GM23338 (cell line): ENCODE measurements at regions not wholly inside any gene's neighbourhood (a gene's known extent, or its start where the extent isn't known, plus 50 kb on each side); places are given as distances from the start of the nearest gene placed in this dataset.

Experiments
- ATAC-seq: fragments of 200-7000 bp; cut with Tn5 transposase; 3 replicates; pipeline ENCODE4 v1.9.1; 2020
- DNase-seq: peaks from one replicate; pipeline ENCODE4 v3.0.0-alpha.2; 2015; ENCODE audit warnings: low spot score
- H2AFZ ChIP-seq: fragments of 200-600 bp; sonication (generic); 2 replicates; pipeline ENCODE4 v1.8.0; 2016; ENCODE audit warnings: antibody characterized with exemption, mild to moderate bottlenecking, moderate library complexity
- H3F3A ChIP-seq: fragments of 200-600 bp; sonication (generic); replicated peaks from 2 replicates; pipeline ENCODE4 v1.8.0; 2017; ENCODE audit warnings: antibody characterized with exemption, mixed run types, low read depth
- H3K27ac ChIP-seq: fragments of 200-600 bp; sonication (generic); 2 replicates; pipeline ENCODE4 v1.6.1; 2016; ENCODE audit warnings: low read depth
- H3K27me3 ChIP-seq: fragments of 200-600 bp; sonication (generic); 2 replicates; pipeline ENCODE4 v1.8.0; 2016; ENCODE audit warnings: mild to moderate bottlenecking, mixed run types, moderate library complexity; ENCODE audit not compliant: insufficient read depth
- H3K36me3 ChIP-seq: fragments of 200-600 bp; sonication (generic); 2 replicates; pipeline ENCODE4 v1.8.0; 2016; ENCODE audit warnings: mild to moderate bottlenecking; ENCODE audit not compliant: insufficient read depth
- H3K4me1 ChIP-seq: fragments of 200-600 bp; sonication (generic); 2 replicates; pipeline ENCODE4 v1.8.0; 2016; ENCODE audit warnings: mild to moderate bottlenecking, moderate library complexity; ENCODE audit not compliant: insufficient read depth
- H3K4me2 ChIP-seq: fragments of 200-600 bp; sonication (generic); 2 replicates; pipeline ENCODE4 v1.7.1; 2017; ENCODE audit warnings: mixed run types
- H3K4me3 ChIP-seq: fragments of 200-600 bp; sonication (generic); 2 replicates; pipeline ENCODE4 v1.6.1; 2016; ENCODE audit warnings: mixed run types
- H3K79me2 ChIP-seq: fragments of 200-600 bp; sonication (generic); replicated peaks from 2 replicates; pipeline ENCODE4 v1.8.0; 2017; ENCODE audit warnings: mild to moderate bottlenecking; ENCODE audit not compliant: insufficient read depth
- H3K9me2 ChIP-seq: fragments of 200-600 bp; sonication (generic); 2 replicates; pipeline ENCODE4 v1.8.0; 2017; ENCODE audit not compliant: insufficient read depth
- H4K20me1 ChIP-seq: fragments of 200-600 bp; sonication (generic); replicated peaks from 2 replicates; pipeline ENCODE4 v1.8.0; 2017; ENCODE audit warnings: mild to moderate bottlenecking; ENCODE audit not compliant: insufficient read depth
- H3K27ac Mint-ChIP-seq: 2 replicates; pipeline ENCODE4 v1.8.0; 2020; ENCODE audit warnings: inconsistent platforms, mild to moderate bottlenecking, moderate library complexity, mixed read lengths
- H3K27me3 Mint-ChIP-seq: 3 replicates; pipeline ENCODE4 v1.8.0; 2022; ENCODE audit warnings: low read depth, mild to moderate bottlenecking, moderate library complexity, mixed read lengths, inconsistent platforms; ENCODE audit not compliant: insufficient read depth, poor library complexity
- H3K36me3 Mint-ChIP-seq: 3 replicates; pipeline ENCODE4 v1.8.0; 2021; ENCODE audit warnings: low read depth, mild to moderate bottlenecking, inconsistent platforms, moderate library complexity, mixed read lengths
- H3K4me1 Mint-ChIP-seq: 3 replicates; pipeline ENCODE4 v1.8.0; 2020; ENCODE audit warnings: mild to moderate bottlenecking, inconsistent platforms, mixed read lengths
- H3K4me3 Mint-ChIP-seq: 3 replicates; pipeline ENCODE4 v1.8.0; 2021; ENCODE audit warnings: moderate library complexity, mild to moderate bottlenecking, inconsistent platforms, mixed read lengths
- H3K9me3 Mint-ChIP-seq: 3 replicates; pipeline ENCODE4 v1.8.0; 2020; ENCODE audit warnings: moderate library complexity, mild to moderate bottlenecking, inconsistent platforms, mixed read lengths
- CREB1 ChIP-seq: fragments of 250-450 bp; sonication (Bioruptor Pico); IDR thresholded peaks from 2 replicates; pipeline ENCODE4 v1.5.0; 2020; ENCODE audit warnings: low read depth, mild to moderate bottlenecking, moderate library complexity
- CTCF ChIP-seq, 2 experiments: fragments of 200-600 bp in 1 of 2; sonication (generic) in 1 of 2; conservative IDR thresholded peaks; 2 replicates each; pipeline versions ENCODE4 v1.5.1 to v1.6.1; 2016 to 2017; ENCODE audit warnings: antibody characterized with exemption in 2 of 2, low read depth in 2 of 2, mild to moderate bottlenecking in 2 of 2, moderate library complexity in 1 of 2
- ETS1 ChIP-seq: IDR thresholded peaks from 2 replicates; pipeline ENCODE4 v1.6.1; 2016; ENCODE audit warnings: antibody characterized with exemption
- EZH2 ChIP-seq: fragments of 200-600 bp; sonication (generic); IDR thresholded peaks from one replicate; pipeline ENCODE4 v1.8.0; 2017; ENCODE audit warnings: antibody characterized with exemption, mild to moderate bottlenecking, low read depth; ENCODE audit not compliant: unreplicated experiment
- EZH2phosphoT487 ChIP-seq: fragments of 200-600 bp; sonication (generic); IDR thresholded peaks from one replicate; pipeline ENCODE4 v1.8.1; 2018; ENCODE audit warnings: antibody characterized with exemption; ENCODE audit not compliant: unreplicated experiment
- JUNB ChIP-seq: IDR thresholded peaks from one replicate; pipeline ENCODE4 v1.6.1; 2016; ENCODE audit warnings: antibody characterized with exemption; ENCODE audit not compliant: unreplicated experiment
- NANOG ChIP-seq: IDR thresholded peaks from 2 replicates; pipeline ENCODE4 v1.6.1; 2016; ENCODE audit warnings: antibody characterized with exemption, borderline replicate concordance
- POLR2AphosphoS5 ChIP-seq: IDR thresholded peaks from 2 replicates; pipeline ENCODE4 v1.6.1; 2016; ENCODE audit warnings: antibody characterized with exemption, low read depth
- REST ChIP-seq: IDR thresholded peaks from one replicate; pipeline ENCODE4 v1.6.1; 2018; ENCODE audit warnings: antibody characterized with exemption; ENCODE audit not compliant: unreplicated experiment
- STAT1 ChIP-seq: IDR thresholded peaks from one replicate; pipeline ENCODE4 v1.6.1; 2016; ENCODE audit warnings: antibody characterized with exemption; ENCODE audit not compliant: unreplicated experiment
- ZNF114 ChIP-seq: fragments of 250-450 bp; sonication (Bioruptor Pico); IDR thresholded peaks from 2 replicates; pipeline ENCODE4 v1.5.0; 2020; ENCODE audit warnings: mild to moderate bottlenecking, moderate library complexity
- ZNF331 ChIP-seq: fragments of 250-450 bp; sonication (Bioruptor Pico); IDR thresholded peaks from 2 replicates; pipeline ENCODE4 v1.5.0; 2020; ENCODE audit warnings: low read depth, mild to moderate bottlenecking, moderate library complexity
- ZNF462 ChIP-seq: fragments of 250-450 bp; sonication (Bioruptor Pico); IDR thresholded peaks from 2 replicates; pipeline ENCODE4 v1.5.0; 2020; ENCODE audit warnings: mild to moderate bottlenecking, moderate library complexity

GRCh38 chr2:44098891-44099290, 69.8 kb upstream of the PPM1B start:
- H3K4me1 Mint-ChIP-seq: peaks cover 8% of the 10 kb centered on the region
- Histone ChIP-seq H3K27me3 (no peaks in the 10 kb centered on the region), H3K4me3 (no peak overlapping the region), H3F3A (no peaks in the 10 kb centered on the region), H3K4me1 (no peaks in the 10 kb centered on the region; the same call in 1 of the 2 replicates), H3K9me2 (0 out of 2 replicates have a peak, but pooled peaks cover 3% of the 10 kb centered on the region), H2AFZ (no peak overlapping the region; the same call in 1 of the 2 replicates), H4K20me1 (no peaks in the 10 kb centered on the region), H3K79me2 (no peaks in the 10 kb centered on the region), H3K27ac (no peak overlapping the region), H3K4me2 (no peak overlapping the region), H3K36me3 (no peaks in the 10 kb centered on the region)
- ATAC-seq (no peak), DNase-seq (no peak)
- H3K27ac Mint-ChIP-seq: no peak overlapping the region
- TF ChIP-seq NANOG: no peak
- TF ChIP-seq CTCF (conservative IDR thresholded peaks at IDR 0.05; ENCODE audit: low read depth in 2 of 2): no peak
- TF ChIP-seq ETS1: no peak
- TF ChIP-seq REST: no peak
- TF ChIP-seq STAT1: no peak
- TF ChIP-seq JUNB: no peak
- TF ChIP-seq ZNF331 (CRISPR knock-in tag): no peak
- no peak for TF ChIP-seq ZNF114 (CRISPR knock-in tag)
- TF ChIP-seq CREB1 (CRISPR knock-in tag): no peak
- no peak for TF ChIP-seq ZNF462 (CRISPR knock-in tag)
- no peak for TF ChIP-seq POLR2AphosphoS5
- no peak for TF ChIP-seq EZH2
- TF ChIP-seq EZH2phosphoT487: no peak
- H3K4me3 Mint-ChIP-seq: no peak overlapping the region
- peaks cover 4% of the 10 kb centered on the region for H3K27me3 Mint-ChIP-seq
- no peaks in the 10 kb centered on the region for H3K36me3 Mint-ChIP-seq
- H3K9me3 Mint-ChIP-seq: no peaks in the 10 kb centered on the region; the same call in 2 of the 3 replicates
